SK-N-SH (cell line): ENCODE measurements at regions not wholly inside any gene's neighbourhood (a gene's known extent, or its start where the extent isn't known, plus 50 kb on each side); places are given as distances from the start of the nearest gene placed in this dataset.

Experiments
- CTCF ChIA-PET: fragments of 300-600, 350-600 bp; formaldehyde crosslinking; extraction: SDS; loops from one replicate; lab custom pipeline; 2021; lab: Yijun Ruan, JAX
- POLR2A ChIA-PET: fragments of 350-600 bp; sonication (Branson Sonifier 250); formaldehyde crosslinking; extraction: SDS; loops from one replicate; lab custom pipeline; 2020; ENCODE audit warnings: antibody characterized with exemption, inconsistent platforms; lab: Yijun Ruan, JAX
- DNase-seq: peaks from one replicate; pipeline ENCODE4 v3.0.0; 2012
- H2AFZ ChIP-seq: fragments of 200-600 bp; sonication (generic); 2 replicates; pipeline ENCODE4 v1.8.1; 2016; ENCODE audit warnings: antibody characterized with exemption, mild to moderate bottlenecking, low read depth
- H3F3A ChIP-seq: fragments of 200-600 bp; sonication (generic); replicated peaks from 2 replicates; pipeline ENCODE3; 2016; ENCODE audit warnings: antibody characterized with exemption, mild to moderate bottlenecking; ENCODE audit not compliant: insufficient read depth
- H3K27ac ChIP-seq, 2 experiments: fragments of 200-500 bp in 1 of 2; fragments of 200-600 bp in 1 of 2; sonication (Bioruptor generic) in 1 of 2; sonication (generic), shearing (Covaris generic) in 1 of 2; 2 replicates each; pipeline versions ENCODE4 v1.5.1 to v1.6.1; 2014 to 2016; ENCODE audit warnings: low read depth in 2 of 2, inconsistent platforms in 1 of 2, low read length in 1 of 2, mild to moderate bottlenecking in 1 of 2, mixed read lengths in 1 of 2
- H3K27me3 ChIP-seq: fragments of 200-600 bp; sonication (generic), shearing (Covaris generic); 2 replicates; pipeline ENCODE4 v1.6.1; 2016; ENCODE audit warnings: mixed run types; ENCODE audit not compliant: insufficient read depth
- H3K36me3 ChIP-seq, 2 experiments: fragments of 200-500 bp in 1 of 2; fragments of 200-600 bp in 1 of 2; sonication (Bioruptor generic) in 1 of 2; sonication (generic) in 1 of 2; replicated peaks in 1 of 2; 2 replicates each; pipeline versions ENCODE3 to v1.5.1; 2014 to 2016; ENCODE audit warnings: low read length in 1 of 2, mild to moderate bottlenecking in 1 of 2; ENCODE audit not compliant: insufficient read depth in 2 of 2, control insufficient read depth in 1 of 2
- H3K4me1 ChIP-seq, 2 experiments: fragments of 200-500 bp in 1 of 2; fragments of 200-600 bp in 1 of 2; sonication (Bioruptor generic) in 1 of 2; sonication (generic), shearing (Covaris generic) in 1 of 2; 2 replicates each; pipeline versions ENCODE4 v1.5.1 to v1.6.1; 2014 to 2016; ENCODE audit warnings: low read depth in 1 of 2, low read length in 1 of 2, mixed run types in 1 of 2; ENCODE audit not compliant: insufficient read depth in 2 of 2, control insufficient read depth in 1 of 2
- H3K4me2 ChIP-seq: fragments of 200-600 bp; sonication (generic), shearing (Covaris generic); 2 replicates; pipeline ENCODE4 v1.6.1; 2017; ENCODE audit warnings: mixed run types
- H3K4me3 ChIP-seq, 2 experiments: fragments of 200-500 bp in 1 of 2; fragments of 200-600 bp in 1 of 2; sonication (Bioruptor generic) in 1 of 2; sonication (generic), shearing (Covaris generic) in 1 of 2; 2 replicates each; pipeline versions ENCODE4 v1.5.1 to v1.8.1; 2014 to 2016; ENCODE audit warnings: low read depth in 2 of 2, inconsistent platforms in 1 of 2, low read length in 1 of 2, mild to moderate bottlenecking in 1 of 2, mixed read lengths in 1 of 2, moderate library complexity in 1 of 2
- H3K79me2 ChIP-seq: fragments of 200-600 bp; sonication (generic); 2 replicates; pipeline ENCODE4 v1.8.1; 2017; ENCODE audit warnings: mild to moderate bottlenecking; ENCODE audit not compliant: insufficient read depth
- H3K9ac ChIP-seq: fragments of 200-600 bp; sonication (generic); 2 replicates; pipeline ENCODE4 v1.6.1; 2017; ENCODE audit warnings: mixed run types
- H3K9me2 ChIP-seq: fragments of 200-600 bp; sonication (generic); 2 replicates; pipeline ENCODE4 v1.6.1; 2017; ENCODE audit warnings: mixed run types
- H3K9me3 ChIP-seq: fragments of 200-600 bp; sonication (generic); 2 replicates; pipeline ENCODE4 v1.6.1; 2017; ENCODE audit warnings: mixed run types, mild to moderate bottlenecking, moderate library complexity
- H4K20me1 ChIP-seq: fragments of 200-600 bp; sonication (generic); 2 replicates; pipeline ENCODE4 v1.6.1; 2017; ENCODE audit warnings: mild to moderate bottlenecking, mixed run types; ENCODE audit not compliant: insufficient read depth
- CHD2 ChIP-seq: fragments of 150-350 bp; IDR thresholded peaks from 2 replicates; pipeline ENCODE4 v1.6.1; 2018; ENCODE audit warnings: low read length; ENCODE audit not compliant: partially characterized antibody
- ELF1 ChIP-seq: IDR thresholded peaks from 2 replicates; pipeline ENCODE4 v1.4.0; 2012
- EP300 ChIP-seq, 2 experiments: IDR thresholded peaks; 2 replicates each; pipeline versions ENCODE4 v1.4.0 to v1.6.1; 2012; ENCODE audit warnings: borderline replicate concordance in 1 of 2, low read depth in 1 of 2, low read length in 1 of 2
- EZH2phosphoT487 ChIP-seq: fragments of 200-600 bp; sonication (generic); IDR thresholded peaks from 2 replicates; pipeline ENCODE4 v1.6.1; 2017; ENCODE audit warnings: low read depth, mixed run types, mild to moderate bottlenecking, antibody characterized with exemption, moderate library complexity, borderline replicate concordance
- FOXJ3 ChIP-seq: sonication (generic); formaldehyde crosslinking; IDR thresholded peaks from 2 replicates; pipeline ENCODE4 v1.5.1; 2020; ENCODE audit warnings: mild to moderate bottlenecking, missing genetic modification reagents
- FOXM1 ChIP-seq: IDR thresholded peaks from 2 replicates; pipeline ENCODE4 v1.4.0; 2012; ENCODE audit warnings: low read depth, mild to moderate bottlenecking
- JUND ChIP-seq: IDR thresholded peaks from 2 replicates; pipeline ENCODE4 v1.4.0; 2012
- MEF2A ChIP-seq: IDR thresholded peaks from 2 replicates; pipeline ENCODE4 v1.4.0; 2012; ENCODE audit warnings: low read depth, borderline replicate concordance
- MXI1 ChIP-seq: IDR thresholded peaks from 2 replicates; pipeline ENCODE4 v1.6.1; 2012; ENCODE audit warnings: mild to moderate bottlenecking, low read depth, low read length, improper control_type of control experiment
- NRF1 ChIP-seq: IDR thresholded peaks from 2 replicates; pipeline ENCODE4 v1.6.1; 2012; ENCODE audit warnings: low read depth, mild to moderate bottlenecking, low read length
- PBX3 ChIP-seq: IDR thresholded peaks from 2 replicates; pipeline ENCODE4; 2012
- RCOR1 ChIP-seq: fragments of 150-350 bp; IDR thresholded peaks from 2 replicates; pipeline ENCODE4 v1.6.1; 2017; ENCODE audit warnings: antibody characterized with exemption, low read length
- RXRA ChIP-seq: IDR thresholded peaks from 2 replicates; pipeline ENCODE4 v1.4.0; 2012; ENCODE audit warnings: low read depth, mild to moderate bottlenecking, borderline replicate concordance
- SMC3 ChIP-seq: IDR thresholded peaks from 2 replicates; pipeline ENCODE4 v1.6.1; 2012; ENCODE audit warnings: low read depth, low read length, improper control_type of control experiment
- TEAD4 ChIP-seq: IDR thresholded peaks from 2 replicates; pipeline ENCODE4 v1.4.0; 2012; ENCODE audit warnings: mild to moderate bottlenecking, borderline replicate concordance; ENCODE audit not compliant: insufficient read depth
- USF1 ChIP-seq: IDR thresholded peaks from 2 replicates; pipeline ENCODE4 v1.4.0; 2012; ENCODE audit warnings: low read depth, borderline replicate concordance
- YY1 ChIP-seq: IDR thresholded peaks from 2 replicates; pipeline ENCODE4 v1.4.0; 2012; ENCODE audit warnings: low read depth, mild to moderate bottlenecking
- WGBS: methylation state at CpG from one replicate; pipeline ENCODE4 v1.1.6; 2017; ENCODE audit warnings: low lambda C conversion rate; 5-methylcytosine and 5-hydroxymethylcytosine counted together
- TF ChIP-seq, protein P1 (sequence below): fragments of 150-350 bp; IDR thresholded peaks from 2 replicates; pipeline ENCODE4 v1.6.1; 2017; ENCODE audit warnings: antibody characterized with exemption, low read length, low read depth, borderline replicate concordance
- TF ChIP-seq, protein P2 (sequence below): fragments of 150-350 bp; IDR thresholded peaks from 2 replicates; pipeline ENCODE4 v1.6.1; 2016; ENCODE audit warnings: mild to moderate bottlenecking, low read depth, low read length
- TF ChIP-seq, protein P3 (sequence below): fragments of 200-600 bp; sonication (generic); IDR thresholded peaks from 2 replicates; pipeline ENCODE4 v1.6.1; 2017; ENCODE audit warnings: antibody characterized with exemption, mild to moderate bottlenecking, moderate library complexity
- TF ChIP-seq, protein P4 (sequence below): IDR thresholded peaks from 2 replicates; pipeline ENCODE4 v1.4.0; 2012; ENCODE audit warnings: low read depth, borderline replicate concordance

GRCh38 chr9:118701985-118702384 lies 667.2 kb downstream of the BRINP1 start:
- Histone ChIP-seq H3K9me2 (no peaks in the 10 kb centered on the region), H3K4me1 (no peaks in the 10 kb centered on the region), H3K36me3 (no peaks in the 10 kb centered on the region), H3K4me2 (no peak overlapping the region), H4K20me1 (no peaks in the 10 kb centered on the region), H3K4me3 (no peak overlapping the region), H3F3A (no peaks in the 10 kb centered on the region), H3K9ac (no peak overlapping the region), H3K27me3 (no peaks in the 10 kb centered on the region), H3K9me3 (no peaks in the 10 kb centered on the region), H3K27ac (no peak overlapping the region), H3K79me2 (no peaks in the 10 kb centered on the region), H2AFZ (no peak overlapping the region)
- TF ChIP-seq FOXJ3 (CRISPR knock-in tag) (no peak), SMC3 (no peak), NRF1 (no peak), RXRA (no peak), ELF1 (no peak)
- DNase-seq = no peak
- ChIA-PET CTCF (no interaction called here), POLR2A (no interaction called here)

DNA sequence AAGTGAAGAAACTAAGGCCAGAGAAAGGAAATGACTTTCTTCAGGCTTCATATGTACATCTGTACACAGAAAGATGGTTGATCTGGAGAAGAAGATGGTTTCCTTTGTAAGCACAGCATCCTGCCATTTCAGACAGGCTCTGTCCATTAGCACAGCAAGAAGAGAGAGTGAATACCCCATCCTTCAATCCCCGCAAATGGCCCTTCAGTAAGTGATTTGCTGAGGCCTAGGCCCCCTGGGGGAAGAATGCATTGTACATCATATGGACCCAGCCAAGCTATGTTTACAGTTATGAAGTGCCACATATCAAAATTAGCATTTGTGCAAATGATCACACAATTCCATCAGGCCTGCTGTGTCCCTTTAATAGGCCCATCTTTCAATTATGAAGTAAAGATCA lies 657.4 kb downstream of the BRINP1 start:
- Histone ChIP-seq H3K79me2 (no peaks in the 10 kb centered on the region), H3K9me3 (no peaks in the 10 kb centered on the region), H3K4me3 (no peak overlapping the region), H3K4me1 (no peaks in the 10 kb centered on the region), H4K20me1 (no peaks in the 10 kb centered on the region), H3K36me3 (no peaks in the 10 kb centered on the region), H3K27me3 (no peaks in the 10 kb centered on the region), H3K9me2 (no peaks in the 10 kb centered on the region), H3K9ac (no peak overlapping the region), H3K27ac (no peak overlapping the region), H2AFZ (no peak overlapping the region), H3K4me2 (no peak overlapping the region), H3F3A (no peaks in the 10 kb centered on the region)
- WGBS = 33% methylated on average over 1 of the region's 1 CpG
- POLR2A ChIA-PET = no interaction called here
- TF ChIP-seq, protein P1, sequence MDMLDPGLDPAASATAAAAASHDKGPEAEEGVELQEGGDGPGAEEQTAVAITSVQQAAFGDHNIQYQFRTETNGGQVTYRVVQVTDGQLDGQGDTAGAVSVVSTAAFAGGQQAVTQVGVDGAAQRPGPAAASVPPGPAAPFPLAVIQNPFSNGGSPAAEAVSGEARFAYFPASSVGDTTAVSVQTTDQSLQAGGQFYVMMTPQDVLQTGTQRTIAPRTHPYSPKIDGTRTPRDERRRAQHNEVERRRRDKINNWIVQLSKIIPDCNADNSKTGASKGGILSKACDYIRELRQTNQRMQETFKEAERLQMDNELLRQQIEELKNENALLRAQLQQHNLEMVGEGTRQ = no peak
- no peak for TF ChIP-seq RCOR1
- no peak for TF ChIP-seq SMC3
- no peak for TF ChIP-seq EP300 (IDR thresholded peaks at IDR 0.05; ENCODE audit: borderline replicate concordance in 1 of 2, low read depth in 1 of 2, low read length in 1 of 2)
- TF ChIP-seq, protein P2, sequence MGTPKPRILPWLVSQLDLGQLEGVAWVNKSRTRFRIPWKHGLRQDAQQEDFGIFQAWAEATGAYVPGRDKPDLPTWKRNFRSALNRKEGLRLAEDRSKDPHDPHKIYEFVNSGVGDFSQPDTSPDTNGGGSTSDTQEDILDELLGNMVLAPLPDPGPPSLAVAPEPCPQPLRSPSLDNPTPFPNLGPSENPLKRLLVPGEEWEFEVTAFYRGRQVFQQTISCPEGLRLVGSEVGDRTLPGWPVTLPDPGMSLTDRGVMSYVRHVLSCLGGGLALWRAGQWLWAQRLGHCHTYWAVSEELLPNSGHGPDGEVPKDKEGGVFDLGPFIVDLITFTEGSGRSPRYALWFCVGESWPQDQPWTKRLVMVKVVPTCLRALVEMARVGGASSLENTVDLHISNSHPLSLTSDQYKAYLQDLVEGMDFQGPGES = no peak
- TF ChIP-seq YY1 = no peak
- no peak for TF ChIP-seq EZH2phosphoT487
- TF ChIP-seq TEAD4 = no peak
- no peak for TF ChIP-seq FOXM1
- TF ChIP-seq ELF1 = no peak
- no peak for TF ChIP-seq JUND
- no peak for TF ChIP-seq PBX3
- TF ChIP-seq, protein P3, sequence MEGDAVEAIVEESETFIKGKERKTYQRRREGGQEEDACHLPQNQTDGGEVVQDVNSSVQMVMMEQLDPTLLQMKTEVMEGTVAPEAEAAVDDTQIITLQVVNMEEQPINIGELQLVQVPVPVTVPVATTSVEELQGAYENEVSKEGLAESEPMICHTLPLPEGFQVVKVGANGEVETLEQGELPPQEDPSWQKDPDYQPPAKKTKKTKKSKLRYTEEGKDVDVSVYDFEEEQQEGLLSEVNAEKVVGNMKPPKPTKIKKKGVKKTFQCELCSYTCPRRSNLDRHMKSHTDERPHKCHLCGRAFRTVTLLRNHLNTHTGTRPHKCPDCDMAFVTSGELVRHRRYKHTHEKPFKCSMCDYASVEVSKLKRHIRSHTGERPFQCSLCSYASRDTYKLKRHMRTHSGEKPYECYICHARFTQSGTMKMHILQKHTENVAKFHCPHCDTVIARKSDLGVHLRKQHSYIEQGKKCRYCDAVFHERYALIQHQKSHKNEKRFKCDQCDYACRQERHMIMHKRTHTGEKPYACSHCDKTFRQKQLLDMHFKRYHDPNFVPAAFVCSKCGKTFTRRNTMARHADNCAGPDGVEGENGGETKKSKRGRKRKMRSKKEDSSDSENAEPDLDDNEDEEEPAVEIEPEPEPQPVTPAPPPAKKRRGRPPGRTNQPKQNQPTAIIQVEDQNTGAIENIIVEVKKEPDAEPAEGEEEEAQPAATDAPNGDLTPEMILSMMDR = no peak
- no peak for TF ChIP-seq MXI1
- TF ChIP-seq RXRA = no peak
- TF ChIP-seq CHD2 = no peak
- TF ChIP-seq USF1 = no peak
- TF ChIP-seq, protein P4, sequence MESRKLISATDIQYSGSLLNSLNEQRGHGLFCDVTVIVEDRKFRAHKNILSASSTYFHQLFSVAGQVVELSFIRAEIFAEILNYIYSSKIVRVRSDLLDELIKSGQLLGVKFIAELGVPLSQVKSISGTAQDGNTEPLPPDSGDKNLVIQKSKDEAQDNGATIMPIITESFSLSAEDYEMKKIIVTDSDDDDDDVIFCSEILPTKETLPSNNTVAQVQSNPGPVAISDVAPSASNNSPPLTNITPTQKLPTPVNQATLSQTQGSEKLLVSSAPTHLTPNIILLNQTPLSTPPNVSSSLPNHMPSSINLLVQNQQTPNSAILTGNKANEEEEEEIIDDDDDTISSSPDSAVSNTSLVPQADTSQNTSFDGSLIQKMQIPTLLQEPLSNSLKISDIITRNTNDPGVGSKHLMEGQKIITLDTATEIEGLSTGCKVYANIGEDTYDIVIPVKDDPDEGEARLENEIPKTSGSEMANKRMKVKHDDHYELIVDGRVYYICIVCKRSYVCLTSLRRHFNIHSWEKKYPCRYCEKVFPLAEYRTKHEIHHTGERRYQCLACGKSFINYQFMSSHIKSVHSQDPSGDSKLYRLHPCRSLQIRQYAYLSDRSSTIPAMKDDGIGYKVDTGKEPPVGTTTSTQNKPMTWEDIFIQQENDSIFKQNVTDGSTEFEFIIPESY = no peak
- no peak for TF ChIP-seq MEF2A
- CTCF ChIA-PET = interaction anchor here (0.6 kb wide), 1 partner anchor 289 kb away, joined by 3 read pairs; no protein-coding TSS in a partner anchor
- DNase-seq = no peak
